Large intestine (tissue), 3 donors: ENCODE measurements at regions not wholly inside any gene's neighbourhood (a gene's known extent, or its start where the extent isn't known, plus 50 kb on each side); places are given as distances from the start of the nearest gene placed in this dataset.

Experiments used
- DNase-seq, 2 donors: peaks; one replicate each; pipeline versions ENCODE4 v3.0.0 to v3.0.0-alpha.2; 2013
- H3K27ac ChIP-seq: one replicate; pipeline ENCODE4 v1.5.1; 2013; ENCODE audit warnings: low read length
- H3K27me3 ChIP-seq: 2 replicates; pipeline ENCODE4 v1.6.1; 2013; ENCODE audit warnings: low read length; ENCODE audit not compliant: control insufficient read depth, insufficient read depth
- H3K36me3 ChIP-seq: 2 replicates; pipeline ENCODE4 v1.6.1; 2013; ENCODE audit warnings: low read length; ENCODE audit not compliant: control insufficient read depth, insufficient read depth
- H3K4me1 ChIP-seq: one replicate; pipeline ENCODE4 v1.6.1; 2013; ENCODE audit warnings: low read length; ENCODE audit not compliant: control insufficient read depth, insufficient read depth
- H3K4me3 ChIP-seq: one replicate; pipeline ENCODE4 v1.5.1; 2013; ENCODE audit warnings: low read length
- H3K9me3 ChIP-seq: one replicate; pipeline ENCODE4 v1.6.1; 2013; ENCODE audit warnings: mild to moderate bottlenecking, low read depth, low read length, moderate library complexity; ENCODE audit not compliant: control insufficient read depth
- WGBS: methylation state at CpG from one replicate; pipeline ENCODE4 v1.1.5; 2013; ENCODE audit warnings: low lambda C conversion rate; ENCODE audit not compliant: insufficient coverage; 5-methylcytosine and 5-hydroxymethylcytosine counted together

DNA sequence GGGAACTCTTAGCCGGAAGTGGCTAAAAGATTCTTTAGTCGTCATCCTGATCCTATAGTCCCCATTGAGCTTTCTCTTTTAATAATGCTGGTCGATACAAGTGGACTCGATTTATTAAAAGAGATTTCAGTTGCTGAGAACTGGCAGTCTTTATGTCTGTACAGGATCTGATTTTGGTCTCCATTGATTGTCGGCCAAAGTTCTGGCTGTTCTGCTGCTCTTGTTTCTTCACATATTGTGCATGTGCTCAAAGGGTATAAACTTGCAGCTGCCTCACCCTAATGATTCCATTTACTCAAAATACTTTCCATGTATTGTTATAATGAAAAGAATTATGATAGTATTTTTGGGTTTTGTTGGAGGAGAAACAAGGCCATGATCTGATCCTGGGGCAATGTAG lies 100.7 kb upstream of the CTTNBP2 start:
- Histone ChIP-seq H3K27me3 (no peaks in the 10 kb centered on the region), H3K36me3 (no peaks in the 10 kb centered on the region), H3K4me1 (no peaks in the 10 kb centered on the region), H3K4me3 (no peak overlapping the region), H3K27ac (no peak overlapping the region), H3K9me3 (no peaks in the 10 kb centered on the region)
- DNase-seq: no peak
- no CpG with 5 or more reads among the region's 5 CpGs for WGBS

DNA sequence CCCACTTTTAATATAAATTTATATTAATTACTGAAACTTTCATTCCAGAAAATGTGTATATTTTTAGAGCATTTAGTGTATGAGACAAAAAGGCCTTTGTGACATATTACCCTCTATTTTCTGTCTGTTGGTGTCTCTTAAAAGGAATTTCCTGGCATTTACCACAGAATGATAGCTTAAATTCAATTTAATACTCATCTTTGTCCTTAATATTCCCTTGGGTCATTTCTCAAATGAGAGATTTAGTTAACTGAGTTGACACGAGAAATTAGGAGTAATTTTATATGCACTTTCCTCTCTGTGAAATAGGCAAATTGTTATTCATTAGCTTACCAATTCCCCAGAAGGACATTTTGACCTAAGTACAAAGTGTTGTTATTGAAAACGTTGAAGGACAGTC lies 101.7 kb upstream of the CTTNBP2 start:
- H3K4me1 ChIP-seq: no peaks in the 10 kb centered on the region
- H3K27ac ChIP-seq: no peak overlapping the region
- WGBS: 81% methylated on average over 2 of the region's 2 CpGs
- no peak for DNase-seq
- H3K36me3 ChIP-seq: no peaks in the 10 kb centered on the region
- H3K27me3 ChIP-seq: no peaks in the 10 kb centered on the region
- H3K9me3 ChIP-seq: no peaks in the 10 kb centered on the region
- H3K4me3 ChIP-seq: no peak overlapping the region

DNA sequence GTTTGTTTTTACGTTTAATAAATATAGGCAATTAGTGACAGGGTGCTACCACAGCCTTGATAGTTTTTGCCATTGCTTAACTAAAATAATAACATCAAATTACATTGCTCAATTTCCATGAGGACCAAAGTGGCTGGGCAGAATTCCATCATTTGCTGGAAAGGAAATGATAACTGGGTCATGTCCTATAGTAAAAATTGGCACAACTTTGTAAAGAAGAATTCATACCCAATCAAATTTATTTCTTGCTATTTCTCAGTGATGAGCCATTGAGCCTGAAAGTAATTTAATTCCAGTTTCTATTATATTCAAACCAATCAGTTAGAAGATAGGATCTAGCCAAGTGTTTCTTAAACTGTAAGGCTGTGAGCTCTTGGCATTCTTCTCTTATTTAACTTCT lies 102.2 kb upstream of the CTTNBP2 start:
- no peaks in the 10 kb centered on the region for H3K4me1 ChIP-seq
- H3K4me3 ChIP-seq: no peak overlapping the region
- H3K27ac ChIP-seq: no peak overlapping the region
- WGBS: 80% methylated on average over 1 of the region's 1 CpG
- no peaks in the 10 kb centered on the region for H3K9me3 ChIP-seq
- H3K27me3 ChIP-seq: no peaks in the 10 kb centered on the region
- no peak for DNase-seq
- no peaks in the 10 kb centered on the region for H3K36me3 ChIP-seq

DNA sequence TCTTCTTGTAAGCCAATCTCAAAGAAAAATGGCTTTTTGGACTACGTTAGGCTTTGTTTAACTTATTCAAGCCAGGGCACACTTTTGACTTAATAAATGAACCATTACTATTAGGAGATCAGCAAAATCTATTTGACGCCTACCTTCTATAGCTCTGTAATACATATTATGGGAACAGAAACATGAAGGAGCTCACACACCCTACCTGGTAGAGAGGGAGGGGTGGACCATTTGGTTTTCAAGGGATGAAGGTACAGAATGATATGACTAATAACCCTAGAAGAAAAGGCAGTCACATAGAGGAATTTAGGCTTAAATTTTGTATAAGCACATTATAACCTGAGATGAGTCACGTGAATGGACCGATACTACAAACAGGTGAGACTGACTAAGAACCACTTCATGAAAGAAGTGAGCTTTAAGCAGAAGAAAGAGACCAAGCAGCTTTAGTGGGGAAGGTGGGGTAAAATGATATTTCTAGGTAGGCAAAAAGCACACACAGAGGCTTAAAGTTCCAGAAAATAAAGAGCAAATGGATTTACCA lies 106.8 kb upstream of the CTTNBP2 start:
- Histone ChIP-seq H3K4me3 (no peak overlapping the region), H3K9me3 (no peaks in the 10 kb centered on the region), H3K4me1 (peaks cover 5% of the 10 kb centered on the region), H3K27ac (no peak overlapping the region), H3K36me3 (no peaks in the 10 kb centered on the region), H3K27me3 (no peaks in the 10 kb centered on the region)
- 81% methylated on average over 3 of the region's 4 CpGs for WGBS
- no peak for DNase-seq

DNA sequence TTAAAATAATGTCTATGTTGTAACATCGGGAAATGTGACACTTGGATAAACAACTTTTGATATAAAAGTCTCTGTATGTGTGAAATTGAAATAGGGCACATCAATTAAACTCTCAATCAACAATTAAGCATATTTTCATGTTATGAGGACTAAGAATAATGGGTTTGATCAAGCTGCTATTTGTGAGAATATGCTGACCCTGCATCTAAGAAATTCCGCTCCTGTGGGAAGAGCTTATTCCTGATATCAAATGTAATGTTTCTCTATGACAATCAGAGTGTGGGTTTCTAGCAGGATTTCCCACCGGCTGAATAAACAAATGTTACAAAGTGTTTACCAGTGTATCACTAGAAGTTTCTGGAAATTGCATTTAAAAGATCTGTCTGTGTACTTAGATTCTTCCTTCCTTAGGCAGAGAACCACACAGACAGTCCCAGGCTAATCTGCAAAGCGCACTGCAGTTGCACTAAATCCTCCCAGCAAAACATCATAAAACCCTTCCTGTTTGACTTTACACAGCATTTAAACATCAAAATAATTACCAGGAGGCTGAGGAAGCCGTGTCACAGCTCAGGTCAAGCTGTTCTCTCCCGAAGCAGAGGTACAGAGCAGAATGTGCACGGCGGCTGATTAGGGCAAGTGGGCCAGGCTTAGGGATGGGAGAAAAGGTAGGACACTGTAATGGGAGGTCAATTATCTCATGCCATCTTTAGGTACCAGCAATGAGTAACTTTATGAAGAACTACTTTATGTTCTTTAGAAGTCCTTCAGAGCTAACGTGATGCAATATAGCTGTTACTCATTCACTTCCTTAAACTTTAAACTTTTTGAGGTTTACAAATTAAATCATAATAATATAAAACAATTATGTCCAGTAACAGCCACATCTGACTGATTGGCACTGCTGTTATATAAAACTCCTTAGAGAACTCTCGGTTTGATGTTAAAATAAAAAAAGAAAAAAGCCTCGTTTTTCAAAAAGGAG lies 109.1 kb upstream of the CTTNBP2 start:
- Histone ChIP-seq H3K27ac (no peak overlapping the region), H3K36me3 (no peaks in the 10 kb centered on the region), H3K27me3 (no peaks in the 10 kb centered on the region), H3K9me3 (no peaks in the 10 kb centered on the region), H3K4me3 (no peak overlapping the region), H3K4me1 (peaks cover 5% of the 10 kb centered on the region)
- peak in 1 of 2 donors; percentile 11 for DNase-seq
- 56% methylated on average over 2 of the region's 11 CpGs for WGBS

DNA sequence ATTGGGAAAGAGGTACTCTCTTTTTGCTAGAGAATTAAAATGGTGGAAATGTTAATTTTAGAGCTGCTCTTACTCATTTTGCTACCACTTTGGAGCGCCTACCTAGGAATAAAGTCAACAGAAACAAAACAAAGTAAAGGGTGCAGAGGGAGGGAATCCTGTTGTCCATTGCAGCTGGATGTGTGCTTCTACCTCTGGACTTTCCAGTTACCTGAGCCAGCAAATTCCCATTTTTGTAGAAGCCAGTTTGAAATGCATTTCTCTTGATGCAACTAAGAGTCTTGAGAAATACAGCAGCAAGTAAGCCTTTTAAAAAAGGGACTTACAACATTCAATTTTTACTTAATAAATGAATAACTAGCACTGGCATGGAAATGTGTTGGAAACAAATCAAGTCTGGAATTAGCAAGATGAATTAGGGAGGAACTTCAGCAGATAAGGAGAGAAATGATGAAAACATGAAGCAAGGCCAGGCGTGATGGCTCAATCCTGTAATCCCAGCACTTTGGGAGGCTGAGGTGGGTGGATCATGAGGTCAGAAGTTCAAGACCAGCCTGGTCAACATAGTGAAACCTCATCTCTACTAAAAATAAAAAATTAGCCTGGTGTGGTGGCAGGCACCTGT lies 113.5 kb upstream of the CTTNBP2 start:
- no CpG with 5 or more reads among the region's 2 CpGs for WGBS
- H3K27me3 ChIP-seq: no peaks in the 10 kb centered on the region
- H3K9me3 ChIP-seq: no peaks in the 10 kb centered on the region
- no peak overlapping the region for H3K27ac ChIP-seq
- peaks cover 5% of the 10 kb centered on the region for H3K4me1 ChIP-seq
- H3K4me3 ChIP-seq: no peak overlapping the region
- no peaks in the 10 kb centered on the region for H3K36me3 ChIP-seq
- DNase-seq: no peak

DNA sequence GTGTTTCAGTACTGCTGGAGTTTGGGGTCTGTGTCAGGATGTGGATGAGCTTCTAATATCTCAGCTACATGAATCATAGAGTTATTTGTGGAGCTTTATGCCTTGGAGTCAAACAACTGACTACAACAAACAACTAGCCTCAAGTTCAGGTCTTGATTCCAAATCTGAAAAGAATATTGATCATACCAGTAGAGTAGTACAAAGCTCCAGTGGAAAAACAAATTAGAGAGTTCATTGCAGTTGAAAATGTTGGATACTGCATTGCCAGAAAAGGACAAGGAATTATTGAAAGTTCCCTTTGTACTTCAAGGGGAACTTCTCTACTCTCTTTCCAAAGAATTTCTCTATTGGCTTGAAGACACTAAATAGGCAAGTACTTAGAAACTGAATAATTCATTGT lies 117.6 kb upstream of the CTTNBP2 start:
- Histone ChIP-seq H3K4me1 (no peaks in the 10 kb centered on the region), H3K36me3 (no peaks in the 10 kb centered on the region), H3K9me3 (no peaks in the 10 kb centered on the region), H3K27ac (no peak overlapping the region), H3K4me3 (no peak overlapping the region), H3K27me3 (no peaks in the 10 kb centered on the region)
- no peak for DNase-seq

DNA sequence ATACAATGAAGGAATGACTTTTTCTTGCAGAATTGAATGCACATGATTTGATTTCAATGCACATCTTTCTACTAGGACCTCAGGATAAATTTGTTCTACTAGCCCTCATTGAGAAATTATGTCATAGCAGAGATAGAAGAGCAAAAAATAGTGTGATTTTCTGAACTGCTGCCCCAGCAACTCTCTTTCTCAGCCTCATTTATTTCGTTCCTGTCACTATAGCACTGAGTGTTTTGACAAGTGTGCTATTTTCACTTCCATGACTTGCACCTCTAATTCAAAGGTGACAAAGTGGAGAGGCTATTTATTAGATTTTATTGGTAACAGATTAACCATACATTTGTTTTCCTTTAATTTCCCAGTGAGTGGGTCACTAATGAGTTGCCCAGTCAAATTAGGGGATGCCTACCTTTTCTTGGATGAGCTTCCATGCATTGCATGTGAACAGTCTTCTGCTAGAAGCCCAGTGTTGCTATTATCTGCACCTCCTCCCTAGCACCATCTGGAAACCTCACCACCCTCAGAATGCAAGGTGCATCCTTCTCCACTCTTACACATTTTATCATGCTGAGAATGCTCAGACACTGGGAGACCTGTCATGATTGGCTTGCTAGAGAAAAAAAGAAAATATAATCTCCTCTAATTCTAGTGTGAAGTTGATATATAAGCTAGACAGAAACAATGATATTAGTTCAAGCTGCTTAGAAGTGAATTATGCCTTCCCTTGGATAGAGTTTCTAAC lies 119.6 kb upstream of the CTTNBP2 start:
- WGBS: 92% methylated on average over 1 of the region's 1 CpG
- Histone ChIP-seq H3K9me3 (no peaks in the 10 kb centered on the region), H3K27me3 (no peaks in the 10 kb centered on the region), H3K4me3 (no peak overlapping the region), H3K27ac (no peak overlapping the region), H3K4me1 (no peaks in the 10 kb centered on the region), H3K36me3 (no peaks in the 10 kb centered on the region)
- DNase-seq: no peak

DNA sequence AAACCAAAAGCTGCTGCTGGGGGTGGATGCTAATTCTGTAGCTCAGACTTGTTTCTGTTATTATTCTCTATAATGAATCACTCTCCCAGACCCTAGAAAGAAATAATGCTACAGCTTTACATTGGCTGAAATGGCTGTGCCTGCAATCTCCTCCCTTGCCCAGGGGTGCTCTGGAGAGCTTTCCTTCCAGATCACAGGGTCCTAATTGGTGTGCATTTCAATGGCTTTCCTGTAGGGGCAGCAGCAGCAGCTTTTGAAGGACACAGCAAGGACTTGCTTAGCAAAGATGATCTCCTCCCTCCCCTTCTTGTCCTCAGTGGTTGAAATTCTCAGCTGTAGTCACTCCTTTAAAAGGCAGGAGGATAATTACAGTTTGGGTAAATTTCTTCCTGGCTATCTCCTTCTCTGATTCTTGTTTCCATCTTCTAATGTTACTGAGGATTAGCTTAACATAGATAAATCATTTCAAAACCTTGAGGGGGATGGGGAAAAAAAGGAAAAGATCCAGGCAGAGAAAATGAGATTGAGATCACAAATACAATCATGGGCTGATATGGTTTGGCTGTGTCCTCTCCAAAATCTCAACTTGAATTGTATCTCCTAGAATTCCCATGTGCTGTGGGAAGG lies 120.2 kb upstream of the CTTNBP2 start:
- Histone ChIP-seq H3K27ac (no peak overlapping the region), H3K9me3 (no peaks in the 10 kb centered on the region), H3K4me3 (no peak overlapping the region), H3K36me3 (no peaks in the 10 kb centered on the region), H3K27me3 (no peaks in the 10 kb centered on the region), H3K4me1 (no peaks in the 10 kb centered on the region)
- peak; percentile 5 to 29 for DNase-seq
